ENCODE measurements at regions not wholly inside any gene's neighbourhood (a gene's known extent, or its start where the extent isn't known, plus 50 kb on each side); places are given as distances from the start of the nearest gene placed in this dataset.

GRCh38 chr17:83194186-83194561 lies 114.8 kb downstream of the METRNL start:
- no peak overlapping the region for H3K9ac ChIP-seq (ENCODE audit: low read length)
- H3F3A ChIP-seq (ENCODE audit: insufficient read depth, low read length), result no peaks in the 10 kb centered on the region

GRCh38 chr17:83194761-83195329 lies 115.4 kb downstream of the METRNL start:
- Histone ChIP-seq H3K4me3 (ENCODE audit: low read depth, low read length, poor library complexity, severe bottlenecking) (no peak overlapping the region), H3K27me3 (ENCODE audit: insufficient read depth, low read length) (no peaks in the 10 kb centered on the region; the same call in 1 of the 2 replicates), H3K4me2 (ENCODE audit: low read length) (no peak overlapping the region), H3F3A (ENCODE audit: insufficient read depth, low read length) (no peaks in the 10 kb centered on the region), H3K9me2 (ENCODE audit: low read depth, low read length) (no peaks in the 10 kb centered on the region), H4K20me1 (ENCODE audit: insufficient read depth, low read length) (no peaks in the 10 kb centered on the region), H2AFZ (ENCODE audit: low read length) (no peak overlapping the region), H3K36me3 (ENCODE audit: insufficient read depth, low read length) (no peaks in the 10 kb centered on the region), H3K9me3 (ENCODE audit: low read length) (no peaks in the 10 kb centered on the region), H3K27ac (ENCODE audit: low read depth, low read length, poor library complexity, severe bottlenecking) (no peak overlapping the region), H3K4me1 (ENCODE audit: insufficient read depth, low read length, severe bottlenecking) (peaks cover 14% of the 10 kb centered on the region), H3K9ac (ENCODE audit: low read length) (no peak overlapping the region), H3K79me2 (ENCODE audit: insufficient read depth, low read length) (no peaks in the 10 kb centered on the region)
- TF ChIP-seq CTCF (IDR thresholded peaks at IDR 0.05; ENCODE audit: low read length) (no peak), EZH2 (IDR thresholded peaks at IDR 0.05; ENCODE audit: borderline replicate concordance, low read length) (no peak)

More at GRCh38 chr17:83194186-83194561, 114.8 kb downstream of the METRNL start:
- no peak overlapping the region for H3K4me2 ChIP-seq (ENCODE audit: low read length)
- H3K79me2 ChIP-seq (ENCODE audit: insufficient read depth, low read length), result no peaks in the 10 kb centered on the region
- peaks cover 7% of the 10 kb centered on the region for H3K4me1 ChIP-seq (ENCODE audit: insufficient read depth, low read length, severe bottlenecking)
- no peak overlapping the region for H2AFZ ChIP-seq (ENCODE audit: low read length)
- H3K9me2 ChIP-seq (ENCODE audit: low read depth, low read length), result no peaks in the 10 kb centered on the region
- no peaks in the 10 kb centered on the region; the same call in 1 of the 2 replicates for H3K27me3 ChIP-seq (ENCODE audit: insufficient read depth, low read length)
- H3K9me3 ChIP-seq (ENCODE audit: low read length), result no peaks in the 10 kb centered on the region
- H3K36me3 ChIP-seq (ENCODE audit: insufficient read depth, low read length), result no peaks in the 10 kb centered on the region
- no peak overlapping the region for H3K27ac ChIP-seq (ENCODE audit: low read depth, low read length, poor library complexity, severe bottlenecking)
- no peak overlapping the region for H3K4me3 ChIP-seq (ENCODE audit: low read depth, low read length, poor library complexity, severe bottlenecking)
- TF ChIP-seq EZH2 (IDR thresholded peaks at IDR 0.05; ENCODE audit: borderline replicate concordance, low read length), result no peak
- no peak for TF ChIP-seq CTCF (IDR thresholded peaks at IDR 0.05; ENCODE audit: low read length)
- no peaks in the 10 kb centered on the region for H4K20me1 ChIP-seq (ENCODE audit: insufficient read depth, low read length)

- Histone ChIP-seq H3K36me3 (ENCODE audit: insufficient read depth, low read length) (no peaks in the 10 kb centered on the region), H3K79me2 (ENCODE audit: insufficient read depth, low read length) (no peaks in the 10 kb centered on the region), H4K20me1 (ENCODE audit: insufficient read depth, low read length) (no peaks in the 10 kb centered on the region), H3F3A (ENCODE audit: insufficient read depth, low read length) (no peaks in the 10 kb centered on the region), H3K4me1 (ENCODE audit: insufficient read depth, low read length, severe bottlenecking) (peaks cover 21% of the 10 kb centered on the region), H3K27ac (ENCODE audit: low read depth, low read length, poor library complexity, severe bottlenecking) (no peak overlapping the region), H2AFZ (ENCODE audit: low read length) (no peak overlapping the region), H3K4me3 (ENCODE audit: low read depth, low read length, poor library complexity, severe bottlenecking) (no peak overlapping the region), H3K9ac (ENCODE audit: low read length) (no peak overlapping the region), H3K9me3 (ENCODE audit: low read length) (no peaks in the 10 kb centered on the region), H3K27me3 (ENCODE audit: insufficient read depth, low read length) (no peaks in the 10 kb centered on the region; the same call in 1 of the 2 replicates), H3K9me2 (ENCODE audit: low read depth, low read length) (no peaks in the 10 kb centered on the region), H3K4me2 (ENCODE audit: low read length) (no peak overlapping the region)
- no peak for TF ChIP-seq EZH2 (IDR thresholded peaks at IDR 0.05; ENCODE audit: borderline replicate concordance, low read length)
- TF ChIP-seq CTCF (IDR thresholded peaks at IDR 0.05; ENCODE audit: low read length), result no peak
Measured at GRCh38 chr17:83195330-83196023, 116.1 kb downstream of the METRNL start.

Measured in OCI-LY1 (cell line).